ENCODE measurements at regions not wholly inside any gene's neighbourhood (a gene's known extent, or its start where the extent isn't known, plus 50 kb on each side); places are given as distances from the start of the nearest gene placed in this dataset.
A peak's percentile ranks its signal among the peaks of the same experiment; 100 is the strongest.

GRCh38 chr21:28747464-28747863 is 245.2 kb downstream of the LTN1 start:
- DNase-seq = no peak

- DNase-seq = no peak
These were observed 246.5 kb downstream of the LTN1 start for GRCh38 chr21:28746166-28746565.

- DNase-seq = peak; percentile 70
These were observed 247.3 kb downstream of the LTN1 start for GRCh38 chr21:28745131-28746016.

- DNase-seq = no peak
These were observed 249.0 kb downstream of the LTN1 start for GRCh38 chr21:28743723-28744122.

- no peak for DNase-seq
These were observed 250.2 kb downstream of the LTN1 start for GRCh38 chr21:28742527-28742926.

GRCh38 chr21:28740125-28740524 is 252.6 kb downstream of the LTN1 start:
- DNase-seq = no peak

GRCh38 chr21:28738882-28739281 is 253.8 kb downstream of the LTN1 start:
- DNase-seq = no peak

DNA sequence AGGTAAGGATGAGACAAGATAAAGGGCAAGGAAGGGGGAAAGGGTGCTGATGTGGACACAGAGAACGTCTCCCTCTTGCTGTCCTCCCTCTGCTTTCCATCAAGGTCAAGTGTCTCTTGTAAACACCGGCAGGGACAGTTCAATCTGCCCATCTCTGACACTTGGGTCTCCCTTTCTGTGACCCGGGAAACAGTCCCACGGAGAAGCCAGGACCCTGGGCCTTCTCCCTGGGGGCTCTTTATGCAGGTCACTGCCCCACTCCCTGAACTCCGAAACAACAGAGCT is 254.3 kb downstream of the LTN1 start:
- no peak for DNase-seq

DNA sequence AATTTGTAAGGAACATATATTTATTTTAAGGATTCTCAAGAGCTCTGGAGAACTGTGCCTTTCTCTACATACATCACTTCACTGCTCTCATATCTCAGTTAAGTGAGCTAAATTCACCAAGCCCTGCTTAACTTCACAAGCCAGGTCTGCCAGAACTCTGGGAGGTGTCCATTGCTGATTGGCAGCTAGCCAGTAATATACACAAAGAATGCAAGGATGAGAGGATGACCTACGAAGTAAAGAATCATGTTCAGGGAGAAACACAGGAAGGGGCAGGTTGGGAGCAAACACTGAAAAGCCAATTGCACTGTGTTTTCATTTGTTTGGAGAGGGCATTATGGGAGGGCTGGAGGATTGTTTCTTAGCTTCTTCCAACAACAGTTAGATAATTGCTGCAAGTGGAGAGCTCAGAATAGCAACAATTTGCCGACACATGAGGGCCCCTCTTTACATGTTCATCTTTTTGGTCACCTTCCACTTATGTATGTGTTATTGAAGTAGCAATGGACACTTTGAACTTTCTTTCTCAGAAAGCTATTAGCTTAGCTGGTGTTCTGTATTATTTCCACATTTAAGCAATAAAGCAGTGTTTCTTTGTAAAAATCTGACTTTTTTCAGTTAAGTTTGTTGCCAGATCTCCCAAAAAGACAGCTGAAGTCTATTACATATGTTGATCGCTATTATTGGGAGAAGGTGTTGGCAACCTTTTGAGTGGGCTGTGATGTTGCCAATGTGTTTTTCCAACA is 254.8 kb downstream of the LTN1 start:
- peak; percentile 11 for DNase-seq

DNA sequence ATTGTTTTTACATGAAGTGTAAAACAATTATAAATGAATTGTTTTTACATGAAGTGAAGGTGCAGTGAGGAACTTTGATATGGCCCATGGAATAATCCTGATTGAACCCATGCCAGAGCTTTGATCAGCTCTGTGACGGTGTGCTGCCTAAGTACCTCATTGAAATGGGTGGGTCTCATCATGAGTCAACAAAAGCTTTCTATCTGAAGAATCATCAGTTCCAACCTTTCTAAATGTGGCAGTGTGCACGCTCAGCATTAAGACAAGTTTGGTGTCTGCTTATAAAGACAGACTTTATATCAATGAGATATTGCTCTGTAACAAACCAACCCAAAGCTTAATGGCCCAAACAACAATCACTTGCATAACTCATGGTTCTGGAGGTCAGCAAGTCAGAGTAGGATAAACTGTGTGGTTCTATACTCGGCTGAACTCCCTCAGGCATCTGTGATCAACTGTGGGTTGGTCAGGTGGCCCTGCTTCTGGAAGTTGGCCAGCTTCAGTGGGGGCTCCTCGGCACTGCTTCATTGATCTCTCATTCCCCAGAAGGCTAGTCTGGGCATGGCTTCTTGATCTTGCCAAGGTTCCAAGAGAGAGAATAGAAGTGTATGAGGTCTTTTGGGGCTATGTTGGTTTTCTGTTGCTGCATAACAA is 258.0 kb downstream of the LTN1 start:
- DNase-seq = no peak

- DNase-seq = no peak
These were observed 260.9 kb downstream of the LTN1 start for GRCh38 chr21:28731700-28732321.

- DNase-seq = no peak
These were observed 262.8 kb downstream of the LTN1 start for GRCh38 chr21:28729887-28730286.

DNA sequence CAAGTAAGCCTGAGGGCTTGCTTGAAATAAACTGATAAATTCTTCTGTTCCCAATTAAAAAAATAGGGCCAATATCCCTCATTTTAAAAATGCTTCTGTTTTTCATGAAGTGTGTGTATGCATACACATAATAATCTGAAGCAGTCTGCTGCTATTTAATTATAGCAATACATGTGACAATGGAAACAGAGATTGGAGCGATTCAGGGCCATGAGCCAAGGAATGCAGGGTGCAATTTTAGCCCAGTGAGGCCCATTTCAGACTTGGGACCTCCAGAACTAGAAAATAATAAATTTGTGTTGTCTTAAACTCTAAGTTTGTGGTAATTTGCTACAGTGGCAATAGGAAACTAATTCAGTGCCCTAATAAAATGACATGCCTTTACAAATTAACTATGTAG is 264.9 kb downstream of the LTN1 start:
- DNase-seq = no peak

GRCh38 chr21:28725396-28725795 is 267.3 kb downstream of the LTN1 start:
- no peak for DNase-seq

- DNase-seq = no peak
These were observed 269.0 kb downstream of the LTN1 start for GRCh38 chr21:28723646-28724045.

DNA sequence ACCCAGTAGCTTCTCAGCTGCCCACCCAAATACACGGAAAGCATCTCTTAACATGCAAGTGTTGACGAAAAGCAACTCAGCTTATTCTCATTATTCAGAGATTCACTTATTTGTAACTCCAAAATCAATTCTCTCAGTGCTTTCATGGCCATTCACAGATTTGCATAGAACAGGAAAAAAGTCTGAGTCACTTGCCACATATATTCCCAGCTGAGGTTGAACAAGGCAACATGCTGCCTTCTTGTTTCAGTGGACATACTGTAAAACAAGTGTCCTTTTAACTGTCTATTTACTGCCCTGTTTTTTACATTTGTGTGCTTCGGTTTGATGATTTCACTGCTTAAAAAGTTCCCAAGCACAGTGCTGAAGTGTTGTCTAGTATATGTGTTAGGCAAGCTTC is 273.0 kb downstream of the LTN1 start:
- no peak for DNase-seq

GRCh38 chr21:28714777-28715464 is 277.8 kb downstream of the LTN1 start:
- no peak for DNase-seq

GRCh38 chr21:28712411-28712810 is 280.3 kb downstream of the LTN1 start:
- DNase-seq = no peak

- DNase-seq = no peak
These were observed 287.1 kb downstream of the LTN1 start for GRCh38 chr21:28705616-28706015.

GRCh38 chr21:28704746-28705145 is 287.9 kb downstream of the LTN1 start:
- DNase-seq = peak; percentile 5

DNA sequence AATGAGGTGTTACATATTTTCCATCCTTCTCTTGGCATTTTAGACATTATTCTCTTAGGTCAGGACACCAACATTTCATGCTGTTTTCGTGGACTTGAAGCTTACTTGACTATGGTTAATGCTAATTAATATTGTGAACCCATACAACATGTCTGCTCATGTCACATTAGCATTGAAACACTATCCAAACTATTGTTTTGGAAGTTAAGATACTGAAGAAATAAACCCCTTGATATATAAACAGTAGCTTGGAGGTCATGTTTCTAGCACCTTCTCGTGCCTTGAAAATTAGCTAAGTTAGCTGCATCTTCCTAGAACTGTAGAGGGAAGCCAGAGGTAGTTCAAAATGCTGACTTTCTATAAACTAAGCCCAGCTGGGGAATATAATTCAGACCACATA is 288.8 kb downstream of the LTN1 start:
- no peak for DNase-seq

DNA sequence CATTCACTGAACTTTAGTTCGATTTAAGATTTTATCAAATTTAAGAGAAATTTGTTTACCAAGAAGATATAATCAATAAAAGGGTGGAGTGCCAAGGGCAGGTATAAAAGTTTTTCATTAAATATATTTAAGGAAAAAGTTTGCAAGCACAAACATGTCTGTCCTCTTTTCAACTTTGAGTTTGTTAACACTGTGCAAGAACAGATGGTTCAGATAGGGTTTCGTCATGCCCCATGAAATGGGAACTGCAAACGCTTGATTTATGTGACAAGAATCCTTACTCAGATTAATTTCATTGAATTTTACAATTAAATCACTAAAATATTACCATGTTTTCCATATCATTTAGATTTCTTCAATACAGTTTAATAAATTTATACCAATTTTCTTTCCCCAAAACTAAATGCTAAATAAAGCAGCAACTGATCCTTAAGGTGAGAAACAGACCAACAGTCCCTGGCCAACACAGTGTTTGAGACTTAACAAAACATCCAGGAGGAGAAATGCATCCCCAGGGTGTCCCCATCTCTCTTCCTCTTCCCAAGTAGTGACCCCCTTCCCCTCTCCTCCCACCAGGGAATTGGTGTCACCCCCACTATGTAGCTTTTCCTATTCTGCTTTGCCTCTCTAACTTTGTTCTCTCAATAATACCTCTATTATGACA is 292.9 kb downstream of the LTN1 start:
- no peak for DNase-seq
